ENCODE measurements at regions not wholly inside any gene's neighbourhood (a gene's known extent, or its start where the extent isn't known, plus 50 kb on each side); places are given as distances from the start of the nearest gene placed in this dataset.

- TF ChIP-seq CTCF (IDR thresholded peaks at IDR 0.05; ENCODE audit: low read depth, low read length) (no peak), MYC (IDR thresholded peaks at IDR 0.05; ENCODE audit: low read depth, low read length) (no peak), POLR2A (IDR thresholded peaks at IDR 0.05; ENCODE audit: extremely low read depth, insufficient read length) (no peak), MAX (IDR thresholded peaks at IDR 0.05; ENCODE audit: low read depth, low read length) (no peak)
Observed at GRCh38 chr12:69007101-69007854, 74.3 kb upstream of the CPM start.
